ENCODE measurements at regions not wholly inside any gene's neighbourhood (a gene's known extent, or its start where the extent isn't known, plus 50 kb on each side); places are given as distances from the start of the nearest gene placed in this dataset.

DNA sequence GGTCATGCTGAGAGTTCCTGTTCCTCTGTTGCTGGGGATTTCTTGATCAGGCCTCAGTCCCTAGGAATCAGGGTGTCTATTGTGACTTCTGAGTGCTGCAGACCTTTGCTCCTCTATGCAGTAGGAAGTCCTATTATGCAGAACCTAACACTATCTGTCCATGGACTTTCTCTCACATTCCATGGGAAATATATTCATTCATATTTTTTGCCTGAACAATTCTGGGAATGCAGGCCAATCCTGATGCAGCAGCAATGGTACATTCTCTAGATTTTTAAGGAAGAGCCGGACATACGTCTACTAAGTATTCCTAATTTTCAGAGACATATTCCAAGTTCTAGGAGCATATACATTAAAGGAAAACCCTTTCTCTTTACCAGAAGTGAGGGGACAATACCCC lies 61.1 kb upstream of the C1orf87 start:
- TF ChIP-seq POLR2A (IDR thresholded peaks at IDR 0.05), result no peak
- no peak for TF ChIP-seq CTCF (IDR thresholded peaks at IDR 0.05)

Measured in thyroid gland (tissue), 4 donors.